GM21526 (cell line): ENCODE measurements at regions not wholly inside any gene's neighbourhood (a gene's known extent, or its start where the extent isn't known, plus 50 kb on each side); places are given as distances from the start of the nearest gene placed in this dataset.
"Not testable (repeated sequence)": the region's sequence is repeated elsewhere in the genome, so short reads cannot be mapped to it uniquely, and the experiment has no call there.

ENCODE experiments used
- ATAC-seq: cut with Tn5 transposase; IDR thresholded peaks from one replicate; pipeline ENCODE4 v1.9.1; 2021; ENCODE audit warnings: moderate library complexity; ENCODE audit not compliant: unreplicated experiment, low FRiP score

DNA sequence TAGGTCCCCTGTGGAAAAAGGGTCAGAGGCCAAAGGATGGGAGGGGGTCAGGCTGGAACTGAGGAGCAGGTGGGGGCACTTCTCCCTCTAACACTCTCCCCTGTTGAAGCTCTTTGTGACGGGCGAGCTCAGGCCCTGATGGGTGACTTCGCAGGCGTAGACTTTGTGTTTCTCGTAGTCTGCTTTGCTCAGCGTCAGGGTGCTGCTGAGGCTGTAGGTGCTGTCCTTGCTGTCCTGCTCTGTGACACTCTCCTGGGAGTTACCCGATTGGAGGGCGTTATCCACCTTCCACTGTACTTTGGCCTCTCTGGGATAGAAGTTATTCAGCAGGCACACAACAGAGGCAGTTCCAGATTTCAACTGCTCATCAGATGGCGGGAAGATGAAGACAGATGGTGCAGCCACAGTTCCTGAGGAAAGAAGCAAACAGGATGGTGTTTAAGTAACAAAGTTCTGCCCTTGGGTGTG is 165.8 kb downstream of the RPIA start:
- no peak for ATAC-seq

DNA sequence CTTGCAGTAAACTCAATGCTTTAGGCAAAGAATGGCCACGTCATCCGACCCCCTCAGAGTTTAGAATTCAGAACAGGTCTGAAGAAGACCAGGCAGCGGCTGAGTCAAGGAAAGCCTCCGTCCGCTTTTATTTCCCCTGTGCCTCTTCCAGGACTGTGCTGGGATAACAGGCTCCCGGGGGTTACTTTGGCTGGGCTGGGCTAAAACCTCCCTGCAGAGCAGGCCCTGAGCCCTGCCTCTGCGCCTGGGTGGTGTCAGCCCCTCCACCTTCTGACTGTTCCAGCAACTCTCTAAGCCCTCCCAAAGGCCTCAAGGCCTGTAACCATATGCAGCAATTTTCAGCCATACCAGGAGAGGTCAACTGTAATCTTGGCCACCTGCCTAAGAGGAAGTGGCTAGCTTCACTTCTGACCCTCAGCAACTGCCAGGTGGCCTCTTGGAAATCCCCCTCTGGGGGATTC is 166.5 kb downstream of the RPIA start:
- ATAC-seq: no peak

DNA sequence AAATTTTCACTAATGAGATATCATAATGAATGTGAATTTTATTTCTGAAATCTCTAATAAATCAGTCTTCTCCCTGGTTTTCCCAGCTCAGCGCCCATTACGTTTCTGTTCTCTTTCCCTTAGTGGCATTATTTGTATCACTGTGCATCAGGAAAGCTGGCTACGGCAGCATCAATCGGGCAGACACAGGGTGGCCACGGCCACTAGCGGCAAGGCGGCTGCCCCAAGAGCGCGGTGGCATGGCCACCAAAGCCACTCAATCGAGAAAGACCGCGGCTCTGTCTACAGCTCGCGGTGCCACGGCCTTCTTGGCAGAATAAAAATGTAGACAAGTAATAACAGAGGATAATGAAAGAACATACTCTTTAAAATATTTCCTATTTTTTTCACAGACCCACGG is 168.0 kb downstream of the RPIA start:
- ATAC-seq: no peak

DNA sequence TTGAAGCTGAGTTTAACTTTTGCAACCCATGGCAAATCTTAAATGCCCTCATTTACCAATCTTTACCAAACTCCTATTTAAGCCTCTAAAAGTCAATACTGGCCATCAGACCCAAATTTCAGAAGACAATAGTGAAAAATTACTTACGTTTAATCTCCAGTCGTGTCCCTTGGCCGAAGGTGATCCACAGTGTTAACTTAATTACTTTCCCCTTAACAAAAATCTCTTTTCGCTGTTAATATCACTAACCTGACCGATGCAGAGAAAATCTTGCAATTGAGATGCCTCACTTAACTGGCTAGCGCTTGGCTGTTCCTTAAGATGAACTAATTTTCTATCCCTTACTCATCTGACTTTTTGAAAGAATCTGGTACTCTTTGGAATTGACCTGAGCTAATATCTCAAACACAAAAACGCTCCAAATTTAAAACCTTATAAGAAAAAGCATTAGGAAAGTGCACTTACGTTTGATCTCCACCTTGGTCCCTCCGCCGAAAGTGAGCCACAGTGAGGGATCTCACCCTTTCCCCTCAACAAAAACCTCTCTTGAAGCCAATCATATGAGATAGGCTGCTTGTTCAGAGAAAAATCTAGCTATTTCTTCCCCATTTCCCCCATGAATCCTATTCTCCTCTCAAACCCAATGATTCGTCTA is 169.1 kb downstream of the RPIA start:
- no peak for ATAC-seq

DNA sequence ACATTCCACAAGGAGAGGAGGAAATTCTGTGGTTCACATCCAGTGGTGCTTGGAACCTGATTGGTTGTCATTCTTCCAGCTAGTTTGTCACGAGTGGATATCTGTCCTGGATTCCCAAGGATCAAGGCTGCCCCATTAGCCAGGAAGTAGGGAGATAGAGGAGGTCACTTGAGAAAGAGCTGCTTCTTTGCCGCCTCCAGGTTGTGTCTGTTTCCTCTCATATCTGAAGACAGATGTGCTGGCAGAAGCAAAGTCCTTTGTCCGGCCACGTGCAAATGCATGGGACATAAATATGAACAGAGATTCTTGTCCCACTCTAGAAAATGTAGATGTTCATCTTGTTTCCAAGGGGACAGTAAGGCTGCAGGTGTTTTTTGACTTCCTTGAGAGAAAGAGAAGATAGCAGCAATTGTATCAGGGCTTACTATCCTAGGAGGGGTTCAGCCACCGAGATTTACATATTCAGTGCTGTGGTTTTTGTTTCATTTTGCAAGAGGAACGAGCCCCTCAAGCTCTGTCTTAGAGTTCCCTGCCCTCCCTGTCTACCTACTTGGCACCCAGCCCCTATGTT is 174.4 kb downstream of the RPIA start:
- ATAC-seq: peak; percentile 90

DNA sequence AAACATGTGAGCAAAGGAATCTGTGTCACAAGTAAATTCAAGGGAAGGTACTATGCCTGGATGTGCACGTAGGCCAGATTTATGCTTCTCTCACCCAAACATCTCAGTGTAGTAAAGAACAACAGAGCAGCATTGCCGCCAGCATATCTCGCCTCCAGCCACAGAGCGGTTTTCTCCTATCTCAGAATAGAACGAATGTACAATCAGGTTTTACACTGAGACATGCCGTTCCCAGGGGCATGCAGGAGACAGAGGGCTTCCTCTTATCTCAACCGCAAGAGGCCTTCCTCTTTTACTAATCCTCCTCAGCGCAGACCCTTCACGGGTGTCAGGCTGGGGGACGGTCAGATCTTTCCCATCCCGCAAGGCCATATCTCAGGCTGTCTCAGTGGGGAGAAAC is 175.3 kb downstream of the RPIA start:
- no peak for ATAC-seq

DNA sequence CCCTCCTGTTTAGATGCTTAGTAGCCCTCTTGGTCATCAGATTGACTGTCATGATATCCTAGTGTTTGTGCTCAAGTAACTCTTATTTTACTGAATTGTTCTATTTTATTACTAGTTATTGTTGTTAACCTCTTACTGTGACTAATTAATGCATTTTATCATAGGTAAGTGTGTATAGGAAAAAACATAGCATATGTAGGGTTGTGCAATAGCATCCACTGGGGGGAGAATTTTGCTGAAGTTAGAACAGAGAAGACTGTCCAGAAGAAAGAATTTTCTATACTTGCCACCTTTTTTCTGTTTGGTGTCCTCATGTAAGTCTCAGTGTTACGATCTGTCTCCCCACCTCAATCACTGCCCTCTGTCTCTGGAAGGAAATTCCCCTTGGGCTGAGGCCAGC is 177.4 kb downstream of the RPIA start:
- no peak for ATAC-seq

DNA sequence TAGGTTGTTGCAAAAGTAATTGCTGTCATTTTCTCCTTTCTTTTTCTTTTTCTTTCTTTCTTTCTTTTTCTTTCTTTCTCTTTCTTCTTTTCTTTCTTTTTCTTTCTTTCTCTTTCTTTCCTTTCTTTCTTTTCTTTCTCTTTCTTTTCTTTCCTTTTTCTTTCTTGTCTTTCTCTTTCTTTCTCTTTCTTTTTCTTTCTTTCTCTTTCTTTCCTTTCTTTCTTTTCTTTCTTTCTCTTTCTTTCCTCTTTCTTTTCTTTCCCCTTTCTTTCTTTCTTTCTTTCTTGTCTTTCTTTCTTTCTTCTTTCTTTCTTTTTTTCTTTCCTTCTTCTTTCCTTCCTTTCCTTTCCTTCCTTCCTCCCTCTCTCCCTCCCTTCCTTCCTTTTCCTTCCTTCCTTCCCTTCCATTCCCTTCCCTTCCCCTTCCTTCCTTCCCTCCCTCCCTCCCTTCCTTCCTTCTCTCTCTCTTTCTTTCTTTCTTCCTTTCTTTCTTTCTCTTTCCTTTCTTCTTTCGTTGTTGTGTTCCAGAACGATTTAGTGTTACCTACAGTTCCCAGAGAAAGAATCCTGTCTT is 178.9 kb downstream of the RPIA start:
- no peak for ATAC-seq

DNA sequence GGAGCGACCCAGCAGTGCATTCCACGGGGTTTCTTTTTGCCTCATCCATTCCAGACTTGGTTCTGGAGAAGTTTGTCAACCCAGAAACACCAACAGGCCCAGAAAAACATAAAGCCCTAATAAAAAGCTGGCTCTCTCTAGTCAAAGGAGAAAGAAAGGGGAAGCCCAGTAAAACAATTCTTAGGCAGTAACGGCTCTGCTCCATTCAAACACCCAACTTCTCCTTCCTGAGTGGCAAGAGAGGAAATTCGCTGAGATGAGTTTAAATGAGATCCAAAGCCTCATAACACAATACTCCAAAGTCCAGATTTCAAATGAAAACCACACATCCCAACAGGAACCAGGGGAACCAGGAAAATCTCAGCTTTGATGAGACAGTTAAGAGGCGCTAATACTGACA is 179.9 kb downstream of the RPIA start:
- ATAC-seq: no peak

DNA sequence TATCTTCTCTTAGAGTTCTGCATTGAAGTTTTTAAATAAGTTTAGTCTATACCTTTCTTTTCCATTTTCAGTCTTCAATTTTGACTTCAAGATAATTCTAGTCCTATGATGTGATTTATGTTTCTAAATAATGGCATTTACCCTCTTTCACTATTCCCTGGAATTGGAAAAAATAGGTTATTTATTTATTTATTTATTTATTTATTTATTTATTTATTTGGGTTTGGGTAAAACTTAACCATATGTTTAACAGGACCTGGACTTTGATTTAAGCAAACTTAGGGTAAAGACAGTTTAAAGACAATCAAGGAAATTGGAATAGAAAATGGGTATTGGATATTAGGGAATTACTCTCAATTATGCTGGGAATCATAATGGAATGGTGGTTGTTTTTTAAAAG is 182.1 kb downstream of the RPIA start:
- ATAC-seq: no peak

DNA sequence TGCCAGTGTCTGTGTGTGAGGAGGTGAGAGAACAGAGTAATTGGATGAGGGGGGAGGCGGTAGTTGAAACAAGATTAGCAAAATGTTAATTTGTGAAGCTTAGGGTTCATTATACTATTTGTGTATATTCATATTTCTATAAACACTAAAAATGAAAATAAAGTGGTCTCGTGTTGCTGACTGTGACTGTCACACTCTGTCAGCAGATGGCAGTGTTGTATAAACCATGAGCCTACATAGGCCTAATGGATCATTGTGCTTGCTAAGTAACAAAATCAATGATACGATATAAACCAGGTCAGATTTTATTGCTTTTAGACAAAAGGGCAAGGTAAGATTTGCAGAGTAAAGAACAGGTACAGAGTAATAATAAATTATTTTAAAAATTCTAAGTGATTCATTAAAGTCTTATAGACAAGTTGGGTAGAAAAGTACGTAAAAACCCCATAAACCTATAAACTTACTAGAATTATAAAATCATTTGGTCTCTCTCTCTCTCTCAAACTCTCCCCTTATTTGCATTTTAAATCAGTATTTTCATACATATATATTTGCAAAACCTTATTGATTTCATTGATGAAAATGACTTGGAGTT is 182.7 kb downstream of the RPIA start:
- no peak for ATAC-seq

DNA sequence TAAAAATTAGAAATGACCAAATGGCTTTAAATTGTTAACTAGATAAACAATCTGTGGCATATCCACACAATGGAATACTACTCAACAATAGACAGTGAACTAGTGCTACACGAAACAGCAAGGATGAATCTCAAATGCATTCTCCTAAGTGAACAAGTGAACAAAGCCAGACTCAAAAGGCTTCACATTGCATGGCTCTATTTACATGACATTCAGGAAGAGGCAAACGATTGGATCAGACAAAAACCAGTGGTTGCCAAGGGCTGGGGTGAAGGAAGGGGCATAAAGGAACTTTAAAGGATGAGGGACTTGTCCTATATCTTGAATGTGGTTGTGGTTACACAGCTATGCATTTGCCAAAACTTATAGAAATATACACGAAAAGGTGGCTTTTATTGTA is 184.3 kb downstream of the RPIA start:
- no peak for ATAC-seq

DNA sequence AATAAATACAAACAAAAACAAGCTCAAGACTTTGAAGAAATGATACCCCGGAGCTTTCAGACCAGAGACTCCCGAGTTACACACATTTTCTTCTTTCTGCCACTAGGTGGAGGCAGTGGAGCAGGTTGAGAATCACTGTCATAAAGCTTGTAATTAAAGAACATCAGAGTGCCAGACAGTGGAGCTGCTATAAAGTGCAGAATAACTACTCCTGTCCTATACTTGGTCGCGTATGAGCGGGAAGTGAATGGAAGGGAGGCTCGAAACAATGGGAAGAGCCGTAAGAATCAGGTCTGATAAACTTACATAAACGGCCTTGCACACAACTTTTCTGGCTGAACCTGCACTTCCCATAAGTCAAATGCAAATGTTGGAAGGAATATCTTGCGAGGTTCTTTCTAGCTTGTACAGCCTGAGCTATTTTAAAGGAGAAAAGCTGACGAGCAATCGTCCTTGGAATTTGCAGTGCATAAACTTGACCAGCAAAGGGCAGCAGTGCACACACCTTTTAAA is 189.0 kb downstream of the RPIA start:
- peak; percentile 61 for ATAC-seq

DNA sequence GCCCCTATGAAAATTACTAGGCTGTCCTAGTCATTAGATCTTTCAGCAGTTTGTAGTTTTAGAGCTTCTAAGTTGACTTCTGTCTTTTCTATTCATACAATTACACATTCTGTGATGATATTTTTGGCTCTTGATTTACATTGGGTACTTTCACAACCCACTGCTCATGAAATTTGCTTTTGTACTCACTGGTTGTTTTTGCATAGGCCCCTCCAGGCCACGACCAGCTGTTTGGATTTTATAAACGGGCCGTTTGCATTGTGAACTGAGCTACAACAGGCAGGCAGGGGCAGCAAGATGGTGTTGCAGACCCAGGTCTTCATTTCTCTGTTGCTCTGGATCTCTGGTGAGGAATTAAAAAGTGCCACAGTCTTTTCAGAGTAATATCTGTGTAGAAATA is 193.8 kb downstream of the RPIA start:
- ATAC-seq: peak; percentile 93

DNA sequence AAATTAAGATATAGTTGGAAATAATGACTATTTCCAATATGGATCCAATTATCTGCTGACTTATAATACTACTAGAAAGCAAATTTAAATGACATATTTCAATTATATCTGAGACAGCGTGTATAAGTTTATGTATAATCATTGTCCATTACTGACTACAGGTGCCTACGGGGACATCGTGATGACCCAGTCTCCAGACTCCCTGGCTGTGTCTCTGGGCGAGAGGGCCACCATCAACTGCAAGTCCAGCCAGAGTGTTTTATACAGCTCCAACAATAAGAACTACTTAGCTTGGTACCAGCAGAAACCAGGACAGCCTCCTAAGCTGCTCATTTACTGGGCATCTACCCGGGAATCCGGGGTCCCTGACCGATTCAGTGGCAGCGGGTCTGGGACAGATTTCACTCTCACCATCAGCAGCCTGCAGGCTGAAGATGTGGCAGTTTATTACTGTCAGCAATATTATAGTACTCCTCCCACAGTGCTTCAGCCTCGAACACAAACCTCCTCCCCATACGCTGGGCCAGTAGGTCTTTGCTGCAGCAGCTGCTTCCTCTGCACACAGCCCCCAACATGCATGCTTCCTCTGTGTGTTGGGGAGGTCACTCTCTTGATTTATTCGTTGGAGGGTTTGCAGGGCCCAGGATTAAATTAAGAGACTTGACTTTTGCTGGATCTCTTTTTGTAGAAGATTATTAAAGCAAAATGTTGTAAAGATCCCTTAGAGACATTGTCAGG is 194.4 kb downstream of the RPIA start:
- ATAC-seq: no peak

DNA sequence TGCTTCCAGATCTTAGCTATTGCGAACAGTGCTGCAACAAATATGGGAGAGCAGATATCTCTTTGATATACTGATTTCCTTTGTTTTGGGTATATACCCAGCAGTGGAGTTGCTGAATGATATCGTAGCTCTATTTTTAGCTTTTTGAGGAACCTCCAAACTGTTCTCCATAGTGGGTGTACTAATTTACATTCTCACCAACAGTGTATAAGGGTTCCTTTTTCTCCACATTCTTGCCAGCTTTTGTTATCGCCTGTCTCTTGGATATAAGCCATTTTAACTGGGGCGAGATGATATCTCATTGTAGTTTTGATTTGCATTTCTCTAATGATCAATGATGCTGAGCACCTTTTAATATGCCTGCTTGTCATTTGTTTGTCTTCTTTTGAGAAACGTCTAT is 196.0 kb downstream of the RPIA start:
- ATAC-seq: not testable (repeated sequence)

DNA sequence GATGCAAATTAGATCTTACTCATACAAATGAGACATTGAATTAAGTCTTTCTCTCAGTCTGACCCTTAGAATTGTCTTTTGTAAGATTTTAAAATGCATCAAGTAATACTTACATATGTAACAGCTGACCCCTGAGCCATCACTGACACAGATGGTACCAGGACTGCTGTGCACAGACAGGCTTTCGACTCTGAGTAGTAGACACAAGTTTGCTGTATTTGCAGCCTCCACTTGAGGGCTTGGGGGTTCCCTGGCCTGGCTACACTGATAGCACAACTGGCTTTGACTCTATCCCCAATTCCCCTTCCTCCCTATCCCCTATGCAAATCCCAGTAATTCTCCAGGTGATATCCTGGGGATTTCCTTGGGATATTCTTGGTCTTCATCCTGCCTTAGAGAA is 200.7 kb downstream of the RPIA start:
- no peak for ATAC-seq

DNA sequence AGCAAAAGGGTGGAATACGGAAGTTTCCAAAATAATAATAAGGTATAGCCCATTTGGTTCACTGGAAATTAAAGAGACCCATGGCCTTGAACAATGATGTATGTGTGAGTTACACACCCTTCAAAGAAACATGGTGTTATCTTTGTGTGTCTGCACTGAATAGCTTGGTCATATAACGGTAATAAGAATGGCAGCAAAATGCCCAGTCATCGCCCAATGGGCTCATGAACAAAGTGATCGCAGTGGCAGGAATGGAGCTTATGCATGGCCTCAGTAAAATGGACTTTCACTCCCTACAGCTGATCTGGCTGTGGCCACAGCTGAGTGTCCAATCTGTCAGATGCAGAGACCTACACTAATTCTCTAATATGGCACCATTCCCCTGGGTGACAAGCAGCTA is 201.3 kb downstream of the RPIA start:
- ATAC-seq: no peak

DNA sequence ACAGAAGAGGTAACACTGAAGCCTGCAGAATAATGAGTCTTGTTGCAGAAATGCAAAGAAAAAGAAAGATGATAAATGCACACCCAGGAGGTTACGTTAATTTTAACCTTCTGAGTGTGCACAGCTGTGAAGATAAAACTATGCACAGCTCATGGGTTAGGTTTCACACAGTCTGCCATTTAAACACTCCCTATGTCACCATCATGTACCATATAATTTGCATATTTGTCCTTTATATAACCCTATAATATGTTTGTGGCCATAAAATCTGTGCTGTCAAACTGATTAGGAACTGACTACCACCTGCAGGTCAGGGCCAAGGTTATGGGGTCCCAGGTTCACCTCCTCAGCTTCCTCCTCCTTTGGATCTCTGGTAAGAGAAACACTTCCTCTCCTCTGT is 205.5 kb downstream of the RPIA start:
- ATAC-seq: no peak

DNA sequence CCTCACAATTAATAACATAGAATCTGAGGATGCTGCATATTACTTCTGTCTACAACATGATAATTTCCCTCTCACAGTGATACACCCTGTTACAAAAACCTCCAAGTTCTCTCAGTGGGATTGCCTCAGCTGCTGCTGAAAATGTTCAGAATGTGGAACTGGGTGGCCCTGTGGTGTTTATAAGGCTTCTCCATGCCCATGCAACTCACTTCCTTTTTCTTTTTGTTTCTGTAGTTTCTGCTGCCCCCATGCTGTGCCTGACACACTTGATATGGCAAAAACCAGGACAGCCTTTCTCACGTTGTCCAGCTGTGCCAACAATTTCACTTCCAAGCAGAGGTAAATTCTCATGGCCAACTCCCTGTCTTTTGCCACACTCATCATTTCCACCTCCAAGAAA is 206.2 kb downstream of the RPIA start:
- no peak for ATAC-seq

DNA sequence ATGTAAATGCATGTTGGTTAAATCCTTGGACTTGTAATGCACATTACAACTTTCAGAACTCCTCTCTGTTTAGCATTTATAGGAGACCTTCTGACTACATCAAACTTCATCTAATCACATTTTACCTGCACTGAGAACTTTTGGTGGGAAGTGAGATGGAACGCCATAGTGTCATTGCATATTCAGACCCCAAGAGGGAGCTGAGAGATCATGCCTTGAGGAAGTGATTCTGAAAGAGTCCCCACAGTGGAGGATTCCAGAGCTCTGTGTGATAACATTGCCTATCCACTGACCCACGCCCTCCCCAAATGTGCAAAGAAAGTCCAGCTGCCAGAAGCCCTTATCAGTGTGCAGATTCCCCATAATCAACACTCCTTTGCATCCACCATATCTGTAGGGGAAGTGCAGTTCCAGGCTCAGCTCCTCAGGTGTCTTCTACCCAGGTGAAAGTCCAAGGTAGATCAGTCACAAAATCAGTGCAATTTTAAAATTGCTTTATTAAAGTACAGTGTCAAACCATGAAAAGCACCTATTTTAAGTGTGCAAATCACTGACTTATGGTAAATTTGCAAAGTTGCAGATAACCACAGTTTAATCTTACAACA is 212.4 kb downstream of the RPIA start:
- ATAC-seq: no peak
